GM08714 (cell line): ENCODE measurements at regions not wholly inside any gene's neighbourhood (a gene's known extent, or its start where the extent isn't known, plus 50 kb on each side); places are given as distances from the start of the nearest gene placed in this dataset.

Source experiments
- H3K4me3 ChIP-seq: fragments of 200-500 bp; sonication (Bioruptor generic); 2 replicates; pipeline ENCODE4 v1.5.1; 2014; ENCODE audit warnings: mild to moderate bottlenecking, low read length, inconsistent platforms
- ZNF274 ChIP-seq: IDR thresholded peaks from 2 replicates; pipeline ENCODE4 v1.6.1; 2012; ENCODE audit warnings: mild to moderate bottlenecking, low read depth, low read length

DNA sequence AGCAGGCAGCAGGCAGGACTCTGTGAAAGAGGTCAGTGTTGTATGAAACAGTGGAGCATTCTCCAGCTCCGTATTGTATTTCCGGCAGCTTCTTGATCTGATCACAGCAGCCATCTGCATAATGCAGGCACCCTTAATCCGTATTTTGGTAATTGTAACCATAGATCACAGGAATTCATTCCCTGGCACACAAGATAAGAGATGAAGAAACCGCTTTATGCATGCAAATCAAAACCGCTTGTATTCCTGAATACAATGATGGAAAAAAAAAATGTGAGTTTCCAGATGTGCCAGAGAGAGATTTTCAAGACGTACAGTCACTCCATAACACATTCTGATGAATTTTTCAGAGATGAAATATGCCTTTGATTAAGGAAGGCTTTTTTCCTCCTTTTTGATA is 221.3 kb downstream of the ACKR3 start:
- no peak overlapping the region for H3K4me3 ChIP-seq
- TF ChIP-seq ZNF274 = no peak

DNA sequence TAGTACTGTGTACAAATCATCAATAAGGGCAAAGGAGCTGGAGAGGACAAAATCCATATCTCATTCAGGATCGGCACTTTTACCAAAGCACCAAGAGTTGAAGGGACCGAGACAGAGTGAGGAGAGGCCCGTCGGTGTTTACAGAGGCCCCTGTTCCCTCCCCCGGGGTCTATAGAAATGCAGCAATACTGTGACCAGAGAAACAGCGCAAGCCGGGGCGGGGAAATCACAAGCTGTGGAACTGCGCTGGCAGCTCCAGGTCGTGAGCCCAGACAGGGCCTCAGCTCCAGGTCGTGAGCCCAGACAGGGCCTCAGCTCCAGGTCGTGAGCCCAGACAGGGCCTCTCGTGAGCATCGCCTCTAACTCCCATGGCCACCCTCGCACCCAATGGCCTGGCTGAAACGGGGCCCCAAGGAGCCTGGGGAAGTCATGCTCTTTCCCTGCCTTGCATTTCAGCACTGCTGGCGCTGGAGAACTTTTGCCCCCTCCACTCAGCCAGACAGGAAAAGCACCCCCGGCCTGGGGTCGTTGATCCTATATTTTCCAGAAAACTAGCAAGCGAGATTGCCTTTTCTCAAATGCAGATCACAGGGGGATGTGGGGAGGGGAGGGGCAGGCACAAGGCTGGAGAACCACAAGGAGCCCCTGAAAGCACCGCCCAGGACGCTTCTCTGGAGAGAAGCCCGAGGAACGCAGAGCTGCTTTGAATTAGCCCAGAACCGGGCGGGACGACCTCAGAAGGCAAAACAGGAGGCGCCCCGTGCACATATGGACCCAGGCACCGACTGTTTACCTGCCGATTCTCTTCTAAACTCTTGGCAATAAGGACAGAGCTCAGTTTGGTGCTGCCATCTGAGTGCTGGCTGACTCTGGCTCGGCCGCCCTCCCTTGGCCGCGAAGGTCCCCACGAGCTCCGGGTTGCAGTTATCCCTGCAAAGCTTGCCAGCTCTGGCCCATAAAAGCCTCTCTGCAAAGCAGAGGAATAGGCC is 223.7 kb downstream of the ACKR3 start:
- no peak for TF ChIP-seq ZNF274
- no peak overlapping the region for H3K4me3 ChIP-seq

- no peak for TF ChIP-seq ZNF274
- H3K4me3 ChIP-seq = no peak overlapping the region
These were observed 224.7 kb downstream of the ACKR3 start for GRCh38 chr2:236794176-236794957.

- H3K4me3 ChIP-seq = no peak overlapping the region
- no peak for TF ChIP-seq ZNF274
These were observed 225.7 kb downstream of the ACKR3 start for GRCh38 chr2:236795169-236795860.

DNA sequence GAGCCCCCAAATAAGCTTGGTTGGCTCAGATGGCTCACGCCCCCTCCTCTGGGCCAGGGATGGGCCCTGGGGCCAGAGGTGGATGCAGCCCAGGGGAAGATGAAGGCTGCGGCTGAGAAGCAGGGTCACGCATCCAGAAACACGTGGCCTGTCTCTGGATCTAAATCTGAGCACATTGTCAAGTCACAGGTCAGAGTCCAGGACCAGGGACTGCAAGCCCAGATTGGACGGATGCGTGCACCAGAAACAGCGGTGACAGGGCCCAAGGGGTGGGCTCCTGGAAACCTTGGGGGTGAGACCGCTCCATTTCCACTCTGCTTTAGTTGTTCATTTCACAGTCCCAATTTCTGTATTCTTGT is 226.2 kb downstream of the ACKR3 start:
- TF ChIP-seq ZNF274 = no peak
- no peak overlapping the region for H3K4me3 ChIP-seq

- TF ChIP-seq ZNF274 = no peak
- H3K4me3 ChIP-seq = no peak overlapping the region
These were observed 226.6 kb downstream of the ACKR3 start for GRCh38 chr2:236796236-236796635.

DNA sequence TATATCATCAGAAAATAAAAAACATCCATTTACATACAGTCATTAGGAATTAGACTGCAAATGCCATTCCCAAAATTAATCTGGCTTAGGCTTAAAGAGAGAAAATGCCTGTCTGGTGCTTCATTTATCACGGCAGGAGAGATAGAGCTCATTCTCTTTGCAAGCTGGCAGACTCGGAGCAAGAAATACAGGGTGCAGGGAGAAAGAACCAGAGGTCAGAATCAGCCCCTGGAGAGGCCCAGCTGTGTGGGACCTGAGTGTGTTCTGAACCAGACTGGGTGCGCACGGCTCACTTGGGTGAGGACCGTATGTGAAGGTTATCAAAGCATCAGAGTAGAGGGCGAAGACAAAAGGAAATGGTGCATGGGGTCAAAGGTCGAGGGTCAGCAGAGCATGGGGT is 227.8 kb downstream of the ACKR3 start:
- TF ChIP-seq ZNF274 = no peak

DNA sequence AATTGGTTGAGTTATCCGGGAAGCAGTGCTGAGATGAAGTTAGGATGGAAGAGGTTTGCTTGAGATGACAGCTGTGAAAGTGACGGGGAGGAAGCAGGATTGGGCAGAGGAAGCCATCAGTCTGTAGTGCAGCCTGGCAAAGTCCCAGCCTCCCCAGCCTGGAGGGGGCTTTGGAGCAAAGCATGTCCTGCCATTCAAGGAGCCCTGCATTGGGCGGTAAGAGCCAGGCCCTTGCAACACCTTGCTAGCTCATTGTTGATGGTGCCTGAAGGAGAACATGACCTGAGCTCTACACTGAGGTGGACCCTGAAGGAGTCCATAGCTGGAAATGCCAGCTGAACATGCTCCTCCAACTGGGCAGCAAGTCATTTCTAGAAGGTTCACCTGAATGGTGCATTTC is 228.9 kb downstream of the ACKR3 start:
- H3K4me3 ChIP-seq = no peak overlapping the region
- TF ChIP-seq ZNF274 = no peak

More for the DNA sequence above, 227.8 kb downstream of the ACKR3 start:
- no peak overlapping the region for H3K4me3 ChIP-seq

DNA sequence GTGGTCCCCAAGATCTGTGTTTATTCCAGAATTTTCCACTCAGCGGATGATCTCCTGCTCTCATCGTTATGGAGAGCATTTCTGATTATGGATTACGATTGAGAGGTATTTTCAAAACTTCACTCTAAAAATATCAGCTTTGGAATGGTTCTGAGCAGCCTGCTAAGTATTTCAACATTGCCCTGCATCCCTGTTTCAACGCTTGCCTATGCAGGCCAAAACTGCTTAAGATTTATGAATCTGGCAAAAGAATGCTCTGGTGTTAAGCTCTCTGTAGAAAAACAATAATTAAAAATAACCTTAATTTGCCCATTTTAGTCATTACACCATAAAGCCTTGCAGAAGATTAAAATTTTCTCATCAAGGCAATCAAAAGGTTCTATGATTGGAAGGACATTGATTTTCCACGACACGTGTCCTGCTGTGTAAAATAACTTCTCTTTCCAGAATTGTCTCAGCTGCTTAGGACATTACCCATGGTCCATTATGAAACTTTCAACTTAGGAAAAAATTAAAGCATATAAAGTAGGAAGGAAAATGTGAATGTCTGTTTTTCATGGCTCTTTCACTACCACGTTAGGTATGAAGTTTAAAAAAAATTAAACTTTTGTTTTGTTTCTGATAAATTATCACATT is 229.9 kb downstream of the ACKR3 start:
- H3K4me3 ChIP-seq = no peak overlapping the region

GRCh38 chr2:236802862-236803261 is 233.2 kb downstream of the ACKR3 start:
- no peak for TF ChIP-seq ZNF274
- no peak overlapping the region for H3K4me3 ChIP-seq

More for the DNA sequence above, 229.9 kb downstream of the ACKR3 start:
- TF ChIP-seq ZNF274 = no peak

DNA sequence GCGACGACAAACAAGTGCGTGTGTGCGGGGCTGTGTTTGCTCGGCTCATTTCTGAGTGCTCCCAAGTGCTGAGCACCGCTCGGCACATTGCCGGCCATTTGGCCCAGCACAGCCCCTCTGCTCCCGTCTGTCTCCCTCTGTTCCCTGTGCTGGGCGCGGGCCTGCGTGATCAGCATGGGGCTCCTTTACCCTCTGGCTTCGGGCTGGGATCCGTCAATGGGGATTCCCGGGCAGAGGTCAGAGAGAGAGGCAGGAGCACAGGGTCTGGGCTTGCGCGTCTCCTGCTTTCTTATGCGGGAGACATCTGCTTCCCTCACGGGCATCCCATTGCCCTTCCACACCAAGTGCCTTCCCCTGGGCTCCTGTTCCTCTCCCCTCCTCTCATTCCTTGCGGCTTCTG is 234.0 kb downstream of the ACKR3 start:
- TF ChIP-seq ZNF274 = no peak
- no peak overlapping the region for H3K4me3 ChIP-seq

DNA sequence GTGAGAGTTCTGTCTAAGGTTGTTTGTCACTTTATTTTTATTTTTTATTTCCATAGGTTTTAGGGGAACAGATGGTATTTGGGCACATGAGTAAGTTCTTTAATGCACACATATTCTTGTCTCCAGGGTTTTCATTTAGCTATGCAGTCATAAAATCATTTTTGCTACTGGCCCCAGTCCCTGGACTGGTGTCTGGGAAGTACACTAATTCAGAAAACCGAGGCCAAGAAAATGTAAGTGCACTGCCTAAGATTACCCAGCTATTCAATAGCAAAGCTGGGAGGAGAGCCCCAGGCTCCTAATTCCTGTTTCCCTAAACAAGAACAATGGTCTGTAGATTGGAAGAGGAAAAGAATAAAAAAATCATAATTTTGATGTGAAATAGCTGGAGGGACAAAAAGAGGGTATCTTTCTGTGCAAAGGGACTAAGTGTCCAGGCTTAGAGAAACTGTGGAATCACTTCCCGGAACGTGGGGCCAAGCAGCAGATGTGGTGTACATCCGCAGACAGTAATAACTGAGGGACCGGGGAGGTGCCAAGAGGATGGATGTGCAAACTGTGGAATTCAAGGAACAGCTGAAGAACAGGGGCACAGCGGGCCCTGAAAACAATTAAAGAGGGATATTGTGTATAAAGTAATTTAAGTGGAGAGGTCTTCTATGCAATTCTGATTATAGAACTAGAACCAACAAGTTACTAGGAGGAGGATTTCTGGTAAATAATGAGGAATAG is 236.3 kb downstream of the ACKR3 start:
- no peak overlapping the region for H3K4me3 ChIP-seq
- no peak for TF ChIP-seq ZNF274

GRCh38 chr2:236809716-236810115 is 240.1 kb downstream of the ACKR3 start:
- no peak overlapping the region for H3K4me3 ChIP-seq
- TF ChIP-seq ZNF274 = no peak
